Hepatocyte (in vitro differentiated cells): ENCODE measurements at regions not wholly inside any gene's neighbourhood (a gene's known extent, or its start where the extent isn't known, plus 50 kb on each side); places are given as distances from the start of the nearest gene placed in this dataset.

Source experiments
- DNase-seq: peaks from one replicate; pipeline ENCODE4 v3.0.0-alpha.2; 2016; ENCODE audit warnings: low spot score
- H2AFZ ChIP-seq: fragments of 200-600 bp; sonication (generic); 2 replicates; pipeline ENCODE4 v1.6.0; 2016; ENCODE audit warnings: antibody characterized with exemption, mild to moderate bottlenecking
- H3K27ac ChIP-seq: fragments of 200-600 bp; sonication (generic); 2 replicates; pipeline ENCODE4 v1.5.1; 2016; ENCODE audit warnings: mild to moderate bottlenecking
- H3K27me3 ChIP-seq: fragments of 200-600 bp; sonication (generic); 2 replicates; pipeline ENCODE4 v1.6.1; 2016
- H3K36me3 ChIP-seq: fragments of 200-600 bp; sonication (generic); replicated peaks from 2 replicates; pipeline ENCODE4 v1.5.1; 2016; ENCODE audit warnings: low read depth; ENCODE audit not compliant: insufficient read depth
- H3K4me1 ChIP-seq: fragments of 200-600 bp; sonication (generic); 2 replicates; pipeline ENCODE4 v1.5.1; 2016; ENCODE audit warnings: mild to moderate bottlenecking, moderate library complexity; ENCODE audit not compliant: insufficient read depth
- H3K4me2 ChIP-seq: fragments of 200-600 bp; sonication (generic); 2 replicates; pipeline ENCODE4 v1.6.0; 2016
- H3K4me3 ChIP-seq: fragments of 200-600 bp; sonication (generic); 2 replicates; pipeline ENCODE4 v1.5.1; 2016; ENCODE audit warnings: mild to moderate bottlenecking
- H3K79me2 ChIP-seq: fragments of 200-600 bp; sonication (generic); 2 replicates; pipeline ENCODE4 v1.6.0; 2017; ENCODE audit warnings: mild to moderate bottlenecking
- H3K9me2 ChIP-seq: fragments of 200-600 bp; sonication (generic); replicated peaks from 2 replicates; pipeline ENCODE4 v1.6.0; 2017; ENCODE audit warnings: mild to moderate bottlenecking; ENCODE audit not compliant: insufficient read depth
- H3K9me3 ChIP-seq: fragments of 200-600 bp; sonication (generic); 2 replicates; pipeline ENCODE4 v1.5.1; 2016; ENCODE audit warnings: low read depth, mild to moderate bottlenecking
- H4K20me1 ChIP-seq: fragments of 200-600 bp; sonication (generic); 2 replicates; pipeline ENCODE4 v1.6.0; 2016; ENCODE audit warnings: mild to moderate bottlenecking; ENCODE audit not compliant: insufficient read depth, poor library complexity, severe bottlenecking
- CTCF ChIP-seq: fragments of 200-600 bp; sonication (generic); IDR thresholded peaks from 2 replicates; pipeline ENCODE4 v1.5.1; 2016; ENCODE audit warnings: antibody characterized with exemption, mild to moderate bottlenecking; ENCODE audit not compliant: poor library complexity
- EZH2 ChIP-seq: fragments of 200-600 bp; sonication (generic); IDR thresholded peaks from 2 replicates; pipeline ENCODE4 v1.6.1; 2016; ENCODE audit warnings: antibody characterized with exemption, mild to moderate bottlenecking, borderline replicate concordance
- EZH2phosphoT487 ChIP-seq: fragments of 200-600 bp; sonication (generic); IDR thresholded peaks from one replicate; pipeline ENCODE4 v1.6.1; 2018; ENCODE audit warnings: antibody characterized with exemption, mild to moderate bottlenecking, low read depth, moderate library complexity; ENCODE audit not compliant: unreplicated experiment, severe bottlenecking
- WGBS: methylation state at CpG from one replicate; pipeline ENCODE4 v1.1.6; 2016; ENCODE audit warnings: low lambda C conversion rate; ENCODE audit errors: missing lambda C conversion rate; 5-methylcytosine and 5-hydroxymethylcytosine counted together

- no peak overlapping the region for H3K4me3 ChIP-seq
- no peaks in the 10 kb centered on the region for H3K36me3 ChIP-seq
- H3K9me3 ChIP-seq: no peaks in the 10 kb centered on the region
- no peak for TF ChIP-seq EZH2phosphoT487
- TF ChIP-seq EZH2: no peak
- TF ChIP-seq CTCF: no peak
- H3K9me2 ChIP-seq: no peaks in the 10 kb centered on the region
- no peaks in the 10 kb centered on the region for H4K20me1 ChIP-seq
- no peaks in the 10 kb centered on the region for H3K79me2 ChIP-seq
- WGBS: 81% methylated on average over 11 of the region's 11 CpGs
- H3K27ac ChIP-seq: no peak overlapping the region
- no peaks in the 10 kb centered on the region for H3K4me1 ChIP-seq
- no peaks in the 10 kb centered on the region for H3K27me3 ChIP-seq
- no peak for DNase-seq
- H2AFZ ChIP-seq: no peak overlapping the region
- H3K4me2 ChIP-seq: no peak overlapping the region
Measured at GRCh38 chr7:140267381-140268226, 90.8 kb upstream of the KDM7A start.

- 76% methylated on average over 6 of the region's 6 CpGs for WGBS
- TF ChIP-seq EZH2phosphoT487: no peak
- no peak for TF ChIP-seq CTCF
- TF ChIP-seq EZH2: no peak
Measured at GRCh38 chr7:140263277-140263676, 86.5 kb upstream of the KDM7A start.

GRCh38 chr7:140262242-140262903 lies 85.6 kb upstream of the KDM7A start:
- DNase-seq: no peak
- 80% methylated on average over 6 of the region's 6 CpGs for WGBS

More at GRCh38 chr7:140263277-140263676, 86.5 kb upstream of the KDM7A start:
- H3K79me2 ChIP-seq: no peaks in the 10 kb centered on the region
- H3K27ac ChIP-seq: no peak overlapping the region
- no peaks in the 10 kb centered on the region for H3K36me3 ChIP-seq
- H4K20me1 ChIP-seq: no peaks in the 10 kb centered on the region
- no peak overlapping the region for H3K4me3 ChIP-seq
- H3K27me3 ChIP-seq: no peaks in the 10 kb centered on the region
- no peaks in the 10 kb centered on the region for H3K9me2 ChIP-seq
- H3K9me3 ChIP-seq: no peaks in the 10 kb centered on the region
- no peak for DNase-seq
- no peak overlapping the region for H2AFZ ChIP-seq
- no peaks in the 10 kb centered on the region for H3K4me1 ChIP-seq
- H3K4me2 ChIP-seq: no peak overlapping the region

More at GRCh38 chr7:140262242-140262903, 85.6 kb upstream of the KDM7A start:
- no peaks in the 10 kb centered on the region for H4K20me1 ChIP-seq
- no peaks in the 10 kb centered on the region for H3K9me2 ChIP-seq
- H3K27me3 ChIP-seq: no peaks in the 10 kb centered on the region
- H3K4me1 ChIP-seq: no peaks in the 10 kb centered on the region
- no peak overlapping the region for H3K4me2 ChIP-seq
- no peaks in the 10 kb centered on the region for H3K36me3 ChIP-seq
- H3K27ac ChIP-seq: no peak overlapping the region
- H2AFZ ChIP-seq: no peak overlapping the region
- H3K9me3 ChIP-seq: no peaks in the 10 kb centered on the region
- H3K4me3 ChIP-seq: no peak overlapping the region
- TF ChIP-seq CTCF (no peak), EZH2 (no peak), EZH2phosphoT487 (no peak)
- H3K79me2 ChIP-seq: no peaks in the 10 kb centered on the region
